OCI-LY3 (cell line): ENCODE measurements at regions not wholly inside any gene's neighbourhood (a gene's known extent, or its start where the extent isn't known, plus 50 kb on each side); places are given as distances from the start of the nearest gene placed in this dataset.

Experiments used
- H2AFZ ChIP-seq: fragments of 200-600, 300-600 bp; shearing (Covaris generic); 2 replicates; pipeline ENCODE4 v1.6.0; 2014; ENCODE audit warnings: antibody characterized with exemption, low read depth, low read length
- H3K27ac ChIP-seq: fragments of 200-600, 300-600 bp; sonication (generic); 2 replicates; pipeline ENCODE4 v1.5.1; 2014; ENCODE audit warnings: mild to moderate bottlenecking, low read length, moderate library complexity, mixed read lengths
- H3K27me3 ChIP-seq: fragments of 200-600, 300-600 bp; sonication (generic); 2 replicates; pipeline ENCODE4 v1.6.1; 2014; ENCODE audit warnings: low read depth, low read length, mixed read lengths
- H3K36me3 ChIP-seq: fragments of 200-600, 300-600 bp; sonication (generic); replicated peaks from 2 replicates; pipeline ENCODE3; 2014; ENCODE audit warnings: low read depth, low read length, mixed read lengths
- H3K4me1 ChIP-seq: fragments of 300-600, 200-600 bp; sonication (generic); 2 replicates; pipeline ENCODE4 v1.6.1; 2014; ENCODE audit warnings: low read length, mixed read lengths
- H3K4me2 ChIP-seq: fragments of 200-600, 300-600 bp; sonication (generic); 2 replicates; pipeline ENCODE4 v1.6.1; 2014; ENCODE audit warnings: low read length, mixed read lengths
- H3K4me3 ChIP-seq: fragments of 300-600, 200-600 bp; sonication (generic); 2 replicates; pipeline ENCODE4 v1.5.1; 2014; ENCODE audit warnings: antibody characterized with exemption, mild to moderate bottlenecking, low read length, moderate library complexity
- H3K79me2 ChIP-seq: fragments of 300-600, 200-600 bp; shearing (Covaris generic); 2 replicates; pipeline ENCODE4 v1.6.1; 2014; ENCODE audit warnings: mild to moderate bottlenecking, low read length, mixed read lengths
- H3K9ac ChIP-seq: fragments of 300-600, 200-600 bp; shearing (Covaris generic); 2 replicates; pipeline ENCODE4 v1.6.0; 2014; ENCODE audit warnings: mild to moderate bottlenecking, low read length, moderate library complexity
- H3K9me3 ChIP-seq: fragments of 200-600, 300-600 bp; shearing (Covaris generic); 2 replicates; pipeline ENCODE4 v1.6.1; 2014; ENCODE audit warnings: low read length, mixed read lengths; ENCODE audit not compliant: insufficient read depth
- H4K20me1 ChIP-seq: fragments of 200-600, 300-600 bp; sonication (generic); 2 replicates; pipeline ENCODE4 v1.6.1; 2016; ENCODE audit warnings: low read length, mixed read lengths; ENCODE audit not compliant: insufficient read depth
- CTCF ChIP-seq: fragments of 200-600, 300-600 bp; sonication (generic); IDR thresholded peaks from 2 replicates; pipeline ENCODE4 v1.5.1; 2014; ENCODE audit warnings: antibody characterized with exemption, low read length, low read depth
- EZH2phosphoT487 ChIP-seq: fragments of 200-600 bp; shearing (Covaris generic); IDR thresholded peaks from 2 replicates; pipeline ENCODE4 v1.6.1; 2018; ENCODE audit warnings: antibody characterized with exemption, mixed run types, low read depth

- TF ChIP-seq CTCF (no peak), EZH2phosphoT487 (no peak)
- Histone ChIP-seq H3K9ac (no peak overlapping the region), H2AFZ (no peak overlapping the region), H4K20me1 (no peaks in the 10 kb centered on the region), H3K27ac (no peak overlapping the region), H3K4me1 (no peaks in the 10 kb centered on the region), H3K36me3 (no peaks in the 10 kb centered on the region), H3K79me2 (no peaks in the 10 kb centered on the region), H3K4me3 (no peak overlapping the region), H3K9me3 (no peaks in the 10 kb centered on the region), H3K4me2 (no peak overlapping the region), H3K27me3 (no peaks in the 10 kb centered on the region)
Observed at GRCh38 chr6:19324376-19324775, 512.8 kb upstream of the ID4 start.

- H3K4me3 ChIP-seq = no peak overlapping the region
- H2AFZ ChIP-seq = no peak overlapping the region
- H3K79me2 ChIP-seq = no peaks in the 10 kb centered on the region
- H3K27ac ChIP-seq = no peak overlapping the region
- no peaks in the 10 kb centered on the region for H3K36me3 ChIP-seq
- no peak overlapping the region for H3K9ac ChIP-seq
- no peaks in the 10 kb centered on the region for H3K9me3 ChIP-seq
- no peaks in the 10 kb centered on the region for H3K27me3 ChIP-seq
- no peak for TF ChIP-seq EZH2phosphoT487
- H3K4me1 ChIP-seq = no peaks in the 10 kb centered on the region
- H3K4me2 ChIP-seq = no peak overlapping the region
- H4K20me1 ChIP-seq = no peaks in the 10 kb centered on the region
Observed at GRCh38 chr6:19325335-19325789, 511.8 kb upstream of the ID4 start.

- H3K4me3 ChIP-seq = no peak overlapping the region
- H3K27me3 ChIP-seq = no peaks in the 10 kb centered on the region
- H3K4me2 ChIP-seq = no peak overlapping the region
- H2AFZ ChIP-seq = no peak overlapping the region
- no peaks in the 10 kb centered on the region for H4K20me1 ChIP-seq
- H3K36me3 ChIP-seq = no peaks in the 10 kb centered on the region
- no peaks in the 10 kb centered on the region for H3K9me3 ChIP-seq
- H3K9ac ChIP-seq = no peak overlapping the region
- no peaks in the 10 kb centered on the region for H3K79me2 ChIP-seq
- H3K27ac ChIP-seq = no peak overlapping the region
- H3K4me1 ChIP-seq = no peaks in the 10 kb centered on the region
- TF ChIP-seq EZH2phosphoT487 (no peak), CTCF (no peak)
Observed at GRCh38 chr6:19327241-19327640, 509.9 kb upstream of the ID4 start.

GRCh38 chr6:19327661-19328060 lies 509.5 kb upstream of the ID4 start:
- Histone ChIP-seq H3K27ac (no peak overlapping the region), H4K20me1 (no peaks in the 10 kb centered on the region), H3K27me3 (no peaks in the 10 kb centered on the region), H3K4me1 (no peaks in the 10 kb centered on the region), H3K36me3 (no peaks in the 10 kb centered on the region), H3K4me3 (no peak overlapping the region), H2AFZ (no peak overlapping the region), H3K9me3 (no peaks in the 10 kb centered on the region), H3K79me2 (no peaks in the 10 kb centered on the region), H3K4me2 (no peak overlapping the region), H3K9ac (no peak overlapping the region)
- TF ChIP-seq EZH2phosphoT487 = no peak
- no peak for TF ChIP-seq CTCF

- Histone ChIP-seq H3K79me2 (no peaks in the 10 kb centered on the region), H3K4me3 (no peak overlapping the region), H3K9me3 (no peaks in the 10 kb centered on the region), H3K27me3 (no peaks in the 10 kb centered on the region), H3K27ac (no peak overlapping the region), H3K4me1 (no peaks in the 10 kb centered on the region), H3K4me2 (no peak overlapping the region), H3K36me3 (no peaks in the 10 kb centered on the region), H4K20me1 (no peaks in the 10 kb centered on the region), H3K9ac (no peak overlapping the region), H2AFZ (no peak overlapping the region)
- no peak for TF ChIP-seq CTCF
- TF ChIP-seq EZH2phosphoT487 = no peak
Observed at GRCh38 chr6:19329078-19329477, 508.1 kb upstream of the ID4 start.
